WTC11 (cell line): ENCODE measurements at regions not wholly inside any gene's neighbourhood (a gene's known extent, or its start where the extent isn't known, plus 50 kb on each side); places are given as distances from the start of the nearest gene placed in this dataset.

Experiments
- ATAC-seq: fragments of 200-7000 bp; cut with Tn5 transposase; 2 replicates; pipeline ENCODE4 v1.10.0; 2021; ENCODE audit warnings: mild to moderate bottlenecking, moderate library complexity
- CTCF ChIA-PET: fragments of 300-600 bp; sonication (Branson Sonifier 250); formaldehyde crosslinking; loops from one replicate; lab custom pipeline; 2021; ENCODE audit warnings: antibody characterized with exemption; lab: Charles Lee
- POLR2A ChIA-PET: fragments of 350-600 bp; sonication (Branson Sonifier 250); formaldehyde crosslinking; loops from one replicate; lab custom pipeline; 2021; ENCODE audit warnings: antibody characterized with exemption; lab: Charles Lee
- DNase-seq: peaks from one replicate; pipeline ENCODE4 v3.0.0; 2021; ENCODE audit warnings: low spot score
- H3K27ac Mint-ChIP-seq: 2 replicates; pipeline ENCODE4 v1.8.0; 2021; ENCODE audit warnings: mixed read lengths
- H3K27me3 Mint-ChIP-seq: 2 replicates; pipeline ENCODE4 v1.8.0; 2021; ENCODE audit warnings: low read depth, mild to moderate bottlenecking, moderate library complexity, mixed read lengths
- H3K36me3 Mint-ChIP-seq: 2 replicates; pipeline ENCODE4 v1.8.0; 2021; ENCODE audit warnings: mixed read lengths
- H3K4me1 Mint-ChIP-seq: 2 replicates; pipeline ENCODE4 v1.8.0; 2022; ENCODE audit warnings: mixed read lengths
- H3K4me3 Mint-ChIP-seq: 2 replicates; pipeline ENCODE4 v1.8.0; 2021; ENCODE audit warnings: mild to moderate bottlenecking, moderate library complexity, mixed read lengths
- H3K9me3 Mint-ChIP-seq: 2 replicates; pipeline ENCODE4 v1.8.0; 2021; ENCODE audit warnings: mixed read lengths
- ARID4B ChIP-seq: sonication (generic); formaldehyde crosslinking; IDR thresholded peaks from 2 replicates; pipeline ENCODE4 v1.8.0; 2023; ENCODE audit warnings: missing genetic modification reagents, mild to moderate bottlenecking, borderline replicate concordance
- CREM ChIP-seq: sonication (generic); formaldehyde crosslinking; IDR thresholded peaks from 2 replicates; pipeline ENCODE4 v1.8.1; 2022; ENCODE audit warnings: mild to moderate bottlenecking, missing genetic modification reagents, moderate library complexity
- E2F5 ChIP-seq: sonication (generic); formaldehyde crosslinking; IDR thresholded peaks from 2 replicates; pipeline ENCODE4 v1.8.1; 2022; ENCODE audit warnings: mild to moderate bottlenecking, moderate library complexity, missing genetic modification reagents
- ESRRA ChIP-seq: sonication (generic); formaldehyde crosslinking; IDR thresholded peaks from 2 replicates; pipeline ENCODE4 v1.8.1; 2022; ENCODE audit warnings: mild to moderate bottlenecking, missing genetic modification reagents, borderline replicate concordance
- FOXK1 ChIP-seq: sonication (generic); formaldehyde crosslinking; IDR thresholded peaks from 2 replicates; pipeline ENCODE4 v1.8.0; 2022; ENCODE audit warnings: mild to moderate bottlenecking, moderate library complexity, missing genetic modification reagents
- IRF1 ChIP-seq: sonication (generic); formaldehyde crosslinking; IDR thresholded peaks from 2 replicates; pipeline ENCODE4 v1.8.0; 2023; ENCODE audit warnings: missing genetic modification reagents
- MLX ChIP-seq: sonication (generic); formaldehyde crosslinking; IDR thresholded peaks from 2 replicates; pipeline ENCODE4 v1.8.1; 2023; ENCODE audit warnings: mild to moderate bottlenecking, missing genetic modification reagents, moderate library complexity
- MXD4 ChIP-seq: fragments of 250-450 bp; sonication (Bioruptor Pico); IDR thresholded peaks from 2 replicates; pipeline ENCODE4 v1.8.0; 2021; ENCODE audit warnings: mild to moderate bottlenecking, moderate library complexity, borderline replicate concordance
- MYBL2 ChIP-seq: sonication (generic); formaldehyde crosslinking; IDR thresholded peaks from 2 replicates; pipeline ENCODE4 v1.8.1; 2023; ENCODE audit warnings: mild to moderate bottlenecking, moderate library complexity, missing genetic modification reagents
- NFYB ChIP-seq: sonication (generic); formaldehyde crosslinking; conservative IDR thresholded peaks from 2 replicates; pipeline ENCODE4 v1.8.0; 2022; ENCODE audit warnings: low read depth, missing genetic modification reagents
- RELA ChIP-seq: sonication (generic); formaldehyde crosslinking; IDR thresholded peaks from 2 replicates; pipeline ENCODE4 v1.8.1; 2022; ENCODE audit warnings: missing genetic modification reagents, mild to moderate bottlenecking, borderline replicate concordance
- RORB ChIP-seq: fragments of 250-450 bp; sonication (Bioruptor Pico); IDR thresholded peaks from 2 replicates; pipeline ENCODE4 v1.9.0; 2021; ENCODE audit warnings: mild to moderate bottlenecking
- SOX15 ChIP-seq: fragments of 250-450 bp; sonication (Bioruptor Pico); IDR thresholded peaks from 2 replicates; pipeline ENCODE4 v1.9.0; 2021; ENCODE audit warnings: mild to moderate bottlenecking
- TEAD1 ChIP-seq: sonication (generic); formaldehyde crosslinking; IDR thresholded peaks from 2 replicates; pipeline ENCODE4 v1.8.0; 2022; ENCODE audit warnings: mild to moderate bottlenecking, missing genetic modification reagents
- TP53 ChIP-seq: sonication (generic); formaldehyde crosslinking; IDR thresholded peaks from 2 replicates; pipeline ENCODE4 v1.8.1; 2023; ENCODE audit warnings: mild to moderate bottlenecking, missing genetic modification reagents
- ZBTB43 ChIP-seq: sonication (generic); formaldehyde crosslinking; IDR thresholded peaks from 2 replicates; pipeline ENCODE4 v1.8.1; 2023; ENCODE audit warnings: mild to moderate bottlenecking, missing genetic modification reagents
- ZNF121 ChIP-seq: sonication (generic); formaldehyde crosslinking; IDR thresholded peaks from 2 replicates; pipeline ENCODE4 v1.8.0; 2023; ENCODE audit warnings: missing genetic modification reagents
- ZNF263 ChIP-seq: sonication (generic); formaldehyde crosslinking; IDR thresholded peaks from 2 replicates; pipeline ENCODE4 v1.8.1; 2022; ENCODE audit warnings: low read depth, mild to moderate bottlenecking, moderate library complexity, missing genetic modification reagents
- ZNF512 ChIP-seq: sonication (generic); formaldehyde crosslinking; IDR thresholded peaks from 2 replicates; pipeline ENCODE4 v1.8.1; 2022; ENCODE audit warnings: missing genetic modification reagents, borderline replicate concordance

- no peak for TF ChIP-seq ZNF121
- H3K9me3 Mint-ChIP-seq: peaks cover 16% of the 10 kb centered on the region
- DNase-seq (no peak), ATAC-seq (no peak)
- H3K27ac Mint-ChIP-seq: no peak overlapping the region
- no peak overlapping the region for H3K4me3 Mint-ChIP-seq
- H3K36me3 Mint-ChIP-seq: no peaks in the 10 kb centered on the region
- peaks cover 7% of the 10 kb centered on the region for H3K4me1 Mint-ChIP-seq
- ChIA-PET POLR2A (no interaction called here), CTCF (no interaction called here)
- H3K27me3 Mint-ChIP-seq: no peaks in the 10 kb centered on the region
Observed at GRCh38 chr5:53357439-53357838, 123.0 kb upstream of the FST start.

- H3K4me1 Mint-ChIP-seq: peaks cover 7% of the 10 kb centered on the region
- ChIA-PET POLR2A (no interaction called here), CTCF (no interaction called here)
- TF ChIP-seq E2F5 (CRISPR knock-in tag) (no peak), RELA (CRISPR knock-in tag) (no peak), ESRRA (CRISPR knock-in tag) (no peak), MXD4 (CRISPR knock-in tag) (no peak), TEAD1 (CRISPR knock-in tag) (no peak), ZBTB43 (CRISPR knock-in tag) (no peak), MYBL2 (CRISPR knock-in tag) (no peak), IRF1 (CRISPR knock-in tag) (no peak), ZNF512 (CRISPR knock-in tag) (no peak), MLX (no peak), CREM (CRISPR knock-in tag) (no peak), ZNF263 (CRISPR knock-in tag) (no peak)
- no peak for DNase-seq
- H3K9me3 Mint-ChIP-seq: peaks cover 9% of the 10 kb centered on the region; the same call in 1 of the 2 replicates
- ATAC-seq: no peak
- H3K4me3 Mint-ChIP-seq: no peak overlapping the region
- H3K27me3 Mint-ChIP-seq: no peaks in the 10 kb centered on the region
- no peaks in the 10 kb centered on the region for H3K36me3 Mint-ChIP-seq
- H3K27ac Mint-ChIP-seq: no peak overlapping the region
Observed at GRCh38 chr5:53358794-53359193, 121.6 kb upstream of the FST start.

GRCh38 chr5:53359916-53360517 is 120.4 kb upstream of the FST start:
- H3K4me1 Mint-ChIP-seq: peaks cover 11% of the 10 kb centered on the region
- peaks cover 9% of the 10 kb centered on the region; the same call in 1 of the 2 replicates for H3K9me3 Mint-ChIP-seq
- no peak for TF ChIP-seq ARID4B (CRISPR knock-in tag)
- no peak for TF ChIP-seq RORB (CRISPR knock-in tag)
- TF ChIP-seq TP53: no peak
- TF ChIP-seq ZBTB43 (CRISPR knock-in tag): no peak
- TF ChIP-seq NFYB (CRISPR knock-in tag): no peak
- no peak for TF ChIP-seq SOX15 (CRISPR knock-in tag)
- TF ChIP-seq FOXK1 (CRISPR knock-in tag): no peak
- DNase-seq (no peak), ATAC-seq (no peak)
- H3K27ac Mint-ChIP-seq: no peak overlapping the region
- H3K27me3 Mint-ChIP-seq: no peaks in the 10 kb centered on the region
- ChIA-PET CTCF (no interaction called here), POLR2A (no interaction called here)
- no peaks in the 10 kb centered on the region for H3K36me3 Mint-ChIP-seq
- H3K4me3 Mint-ChIP-seq: no peak overlapping the region
